ENCODE measurements at regions not wholly inside any gene's neighbourhood (a gene's known extent, or its start where the extent isn't known, plus 50 kb on each side); places are given as distances from the start of the nearest gene placed in this dataset.

- Mint-ChIP-seq H3K4me1 (peaks cover 18% of the 10 kb centered on the region), H3K36me3 (ENCODE audit: low read depth) (no peaks in the 10 kb centered on the region), H3K4me3 (no peak overlapping the region), H3K9me3 (no peaks in the 10 kb centered on the region), H3K27me3 (ENCODE audit: low read depth) (peaks cover 48% of the 10 kb centered on the region), H3K27ac (ENCODE audit: unreplicated experiment) (no peak overlapping the region)
- no peak for DNase-seq (ENCODE audit: low read depth, low spot score)
- TF ChIP-seq CTCF (conservative IDR thresholded peaks at IDR 0.05): no peak
Measured at GRCh38 chr10:133032231-133032630, 55.5 kb upstream of the ADGRA1 start.

GRCh38 chr10:133031541-133032125, 56.1 kb upstream of the ADGRA1 start:
- Mint-ChIP-seq H3K36me3 (ENCODE audit: low read depth) (no peaks in the 10 kb centered on the region), H3K4me3 (no peak overlapping the region), H3K27ac (ENCODE audit: unreplicated experiment) (no peak overlapping the region), H3K27me3 (ENCODE audit: low read depth) (peaks cover 50% of the 10 kb centered on the region), H3K4me1 (peaks cover 18% of the 10 kb centered on the region), H3K9me3 (no peaks in the 10 kb centered on the region)
- TF ChIP-seq CTCF (conservative IDR thresholded peaks at IDR 0.05): no peak
- DNase-seq (ENCODE audit: low read depth, low spot score): no peak

- peaks cover 57% of the 10 kb centered on the region for H3K27me3 Mint-ChIP-seq (ENCODE audit: low read depth)
- H3K36me3 Mint-ChIP-seq (ENCODE audit: low read depth): no peaks in the 10 kb centered on the region
- peak overlapping the region; percentile 41 for H3K4me3 Mint-ChIP-seq
- peaks cover 18% of the 10 kb centered on the region for H3K4me1 Mint-ChIP-seq
- no peaks in the 10 kb centered on the region for H3K9me3 Mint-ChIP-seq
- H3K27ac Mint-ChIP-seq (ENCODE audit: unreplicated experiment): no peak overlapping the region
- DNase-seq (ENCODE audit: low read depth, low spot score): no peak
- no peak for TF ChIP-seq CTCF (conservative IDR thresholded peaks at IDR 0.05)
Measured at GRCh38 chr10:133030781-133031180, 56.9 kb upstream of the ADGRA1 start.

GRCh38 chr10:133030126-133030525, 57.6 kb upstream of the ADGRA1 start:
- H3K4me1 Mint-ChIP-seq: peaks cover 18% of the 10 kb centered on the region
- DNase-seq (ENCODE audit: low read depth, low spot score): no peak
- no peaks in the 10 kb centered on the region for H3K36me3 Mint-ChIP-seq (ENCODE audit: low read depth)
- no peak for TF ChIP-seq CTCF (conservative IDR thresholded peaks at IDR 0.05)
- no peak overlapping the region for H3K27ac Mint-ChIP-seq (ENCODE audit: unreplicated experiment)
- H3K27me3 Mint-ChIP-seq (ENCODE audit: low read depth): peaks cover 57% of the 10 kb centered on the region
- H3K9me3 Mint-ChIP-seq: no peaks in the 10 kb centered on the region
- no peak overlapping the region for H3K4me3 Mint-ChIP-seq

GRCh38 chr10:133028956-133029355, 58.8 kb upstream of the ADGRA1 start:
- peaks cover 62% of the 10 kb centered on the region for H3K27me3 Mint-ChIP-seq (ENCODE audit: low read depth)
- peaks cover 27% of the 10 kb centered on the region for H3K4me1 Mint-ChIP-seq
- H3K9me3 Mint-ChIP-seq: no peaks in the 10 kb centered on the region
- H3K36me3 Mint-ChIP-seq (ENCODE audit: low read depth): no peaks in the 10 kb centered on the region
- no peak overlapping the region for H3K27ac Mint-ChIP-seq (ENCODE audit: unreplicated experiment)
- H3K4me3 Mint-ChIP-seq: no peak overlapping the region
- no peak for DNase-seq (ENCODE audit: low read depth, low spot score)
- no peak for TF ChIP-seq CTCF (conservative IDR thresholded peaks at IDR 0.05)

All from neural crest cell (in vitro differentiated cells).